Activated CD4-positive, alpha-beta T cell treated with anti-CD3 and anti-CD28 coated beads, Interleukin-10, Interleukin-2, amounts not matched to agents 100 ng/mL and 50 ng/mL, durations not matched to agents 16 hours and 8 hours (primary cell): ENCODE measurements at regions not wholly inside any gene's neighbourhood (a gene's known extent, or its start where the extent isn't known, plus 50 kb on each side); places are given as distances from the start of the nearest gene placed in this dataset.

ENCODE experiments used
- DNase-seq: peaks from one replicate; pipeline ENCODE4 v3.0.0-alpha.2; 2020

GRCh38 chr15:100703032-100703578 is 100.7 kb downstream of the ASB7 start:
- DNase-seq, result peak; percentile 85

- no peak for DNase-seq
Measured at GRCh38 chr15:100703671-100704070, 101.3 kb downstream of the ASB7 start.

GRCh38 chr15:100704281-100705055 is 102.1 kb downstream of the ASB7 start:
- no peak for DNase-seq

GRCh38 chr15:100705065-100705464 is 102.7 kb downstream of the ASB7 start:
- no peak for DNase-seq

- DNase-seq, result no peak
Measured at GRCh38 chr15:100705841-100706240, 103.5 kb downstream of the ASB7 start.

GRCh38 chr15:100707229-100707628 is 104.8 kb downstream of the ASB7 start:
- DNase-seq, result no peak

GRCh38 chr15:100708916-100709315 is 106.5 kb downstream of the ASB7 start:
- DNase-seq, result no peak

GRCh38 chr15:100710222-100710621 is 107.8 kb downstream of the ASB7 start:
- no peak for DNase-seq

- no peak for DNase-seq
Measured at GRCh38 chr15:100710744-100711515, 108.5 kb downstream of the ASB7 start.

- DNase-seq, result no peak
Measured at GRCh38 chr15:100711516-100712021, 109.2 kb downstream of the ASB7 start.

GRCh38 chr15:100712226-100712625 is 109.8 kb downstream of the ASB7 start:
- no peak for DNase-seq

- DNase-seq, result no peak
Measured at GRCh38 chr15:100713163-100713867, 110.9 kb downstream of the ASB7 start.

- DNase-seq, result no peak
Measured at GRCh38 chr15:100714034-100714748, 111.8 kb downstream of the ASB7 start.

- no peak for DNase-seq
Measured at GRCh38 chr15:100714749-100715342, 112.5 kb downstream of the ASB7 start.

GRCh38 chr15:100715571-100716455 is 113.4 kb downstream of the ASB7 start:
- no peak for DNase-seq

GRCh38 chr15:100716456-100717085 is 114.2 kb downstream of the ASB7 start:
- DNase-seq, result no peak

- no peak for DNase-seq
Measured at GRCh38 chr15:100717596-100717995, 115.2 kb downstream of the ASB7 start.

- no peak for DNase-seq
Measured at GRCh38 chr15:100718075-100718980, 115.9 kb downstream of the ASB7 start.

GRCh38 chr15:100720406-100720967 is 118.1 kb downstream of the ASB7 start:
- DNase-seq, result no peak
